ENCODE measurements at regions not wholly inside any gene's neighbourhood (a gene's known extent, or its start where the extent isn't known, plus 50 kb on each side); places are given as distances from the start of the nearest gene placed in this dataset.
A peak's percentile ranks its signal among the peaks of the same experiment; 100 is the strongest.

GRCh38 chr1:38291906-38292521 lies 245.4 kb upstream of the POU3F1 start (continued):
- TF ChIP-seq VEZF1 (CRISPR knock-in tag; IDR thresholded peaks at IDR 0.05) (peak; percentile 34), CBFB (CRISPR knock-in tag; IDR thresholded peaks at IDR 0.05) (no peak), TCF7L2 (IDR thresholded peaks at IDR 0.05; ENCODE audit: low read depth, low read length) (no peak), PREB (CRISPR knock-in tag; IDR thresholded peaks at IDR 0.05) (no peak), ZNF584 (CRISPR knock-in tag; IDR thresholded peaks at IDR 0.05; ENCODE audit: low read depth) (peak; percentile 57; the same call in 1 of the 2 replicates), RB1 (IDR thresholded peaks at IDR 0.05; ENCODE audit: low read depth) (0 out of 2 replicates have a peak, but pooled peaks have one; percentile 14), PCBP2 (IDR thresholded peaks at IDR 0.05; ENCODE audit: low read depth, low read length, poor library complexity, severe bottlenecking) (no peak), SMARCE1 (IDR thresholded peaks at IDR 0.05) (no peak; the same call in 1 of the 2 replicates), HLTF (IDR thresholded peaks at IDR 0.05) (no peak), ZKSCAN8 (CRISPR knock-in tag; IDR thresholded peaks at IDR 0.05) (no peak), ZKSCAN3 (CRISPR knock-in tag; IDR thresholded peaks at IDR 0.05) (no peak), HCFC1 (IDR thresholded peaks at IDR 0.05; ENCODE audit: low read depth, low read length) (no peak), MTA3 (IDR thresholded peaks at IDR 0.05; ENCODE audit: borderline replicate concordance) (0 out of 2 replicates have a peak, but pooled peaks have one; percentile 41), NR0B1 (IDR thresholded peaks at IDR 0.05; ENCODE audit: partially characterized antibody) (no peak), RFX1 (IDR thresholded peaks at IDR 0.05) (no peak), JUNB (CRISPR knock-in tag; conservative IDR thresholded peaks at IDR 0.05) (no peak), KLF1 (tag; IDR thresholded peaks at IDR 0.05) (no peak), TARDBP (IDR thresholded peaks at IDR 0.05) (no peak), STAT5B (CRISPR knock-in tag; IDR thresholded peaks at IDR 0.05) (no peak), ATF2 (CRISPR knock-in tag; IDR thresholded peaks at IDR 0.05) (no peak), IFI16 (CRISPR knock-in tag; IDR thresholded peaks at IDR 0.05) (no peak), ZEB2 (IDR thresholded peaks at IDR 0.05) (peak; percentile 22; the same call in 1 of the 2 replicates), ARID3A (IDR thresholded peaks at IDR 0.05; ENCODE audit: borderline replicate concordance, low read depth, low read length) (no peak), MTA1 (IDR thresholded peaks at IDR 0.05; ENCODE audit: borderline replicate concordance) (no peak)

Data from K562 (cell line).